NCI-H345 treated with DMSO at 0.1 percent for 48 hours (cell line): ENCODE measurements at regions not wholly inside any gene's neighbourhood (a gene's known extent, or its start where the extent isn't known, plus 50 kb on each side); places are given as distances from the start of the nearest gene placed in this dataset.

ENCODE experiments used
- DNase-seq: peaks from one replicate; lab custom pipeline; 2025; ENCODE audit not compliant: unreplicated experiment; lab: John Stamatoyannopoulos, UW

- no peak for DNase-seq
Measured at GRCh38 chr6:126803769-126804168, 314.7 kb upstream of the RSPO3 start.

GRCh38 chr6:126804332-126805064 is 314.0 kb upstream of the RSPO3 start:
- peak; percentile 8 for DNase-seq

- no peak for DNase-seq
Measured at GRCh38 chr6:126805861-126806260, 312.6 kb upstream of the RSPO3 start.

GRCh38 chr6:126807876-126808275 is 310.6 kb upstream of the RSPO3 start:
- no peak for DNase-seq

GRCh38 chr6:126811321-126811720 is 307.1 kb upstream of the RSPO3 start:
- DNase-seq, result no peak

GRCh38 chr6:126812010-126812409 is 306.5 kb upstream of the RSPO3 start:
- DNase-seq, result no peak

- DNase-seq, result no peak
Measured at GRCh38 chr6:126812651-126813050, 305.8 kb upstream of the RSPO3 start.

GRCh38 chr6:126820634-126821033 is 297.8 kb upstream of the RSPO3 start:
- DNase-seq, result no peak

GRCh38 chr6:126821706-126822105 is 296.8 kb upstream of the RSPO3 start:
- no peak for DNase-seq

GRCh38 chr6:126824226-126824625 is 294.2 kb upstream of the RSPO3 start:
- DNase-seq, result no peak

- no peak for DNase-seq
Measured at GRCh38 chr6:126824815-126825214, 293.7 kb upstream of the RSPO3 start.

GRCh38 chr6:126826166-126826714 is 292.2 kb upstream of the RSPO3 start:
- no peak for DNase-seq

- DNase-seq, result no peak
Measured at GRCh38 chr6:126831461-126831860, 287.0 kb upstream of the RSPO3 start.

- no peak for DNase-seq
Measured at GRCh38 chr6:126842769-126843168, 275.7 kb upstream of the RSPO3 start.

GRCh38 chr6:126848119-126848518 is 270.4 kb upstream of the RSPO3 start:
- no peak for DNase-seq

GRCh38 chr6:126867641-126868040 is 250.8 kb upstream of the RSPO3 start:
- no peak for DNase-seq

- DNase-seq, result no peak
Measured at GRCh38 chr6:126873351-126873750, 245.1 kb upstream of the RSPO3 start.

GRCh38 chr6:126873791-126874190 is 244.7 kb upstream of the RSPO3 start:
- DNase-seq, result no peak

GRCh38 chr6:126876446-126876845 is 242.0 kb upstream of the RSPO3 start:
- no peak for DNase-seq

- DNase-seq, result no peak
Measured at GRCh38 chr6:126880964-126881363, 237.5 kb upstream of the RSPO3 start.

GRCh38 chr6:126886106-126886505 is 232.4 kb upstream of the RSPO3 start:
- no peak for DNase-seq

GRCh38 chr6:126888727-126889725 is 229.4 kb upstream of the RSPO3 start:
- DNase-seq, result no peak
